Stomach smooth muscle (tissue), 2 donors: ENCODE measurements at regions not wholly inside any gene's neighbourhood (a gene's known extent, or its start where the extent isn't known, plus 50 kb on each side); places are given as distances from the start of the nearest gene placed in this dataset.

Source experiments
- H3K27ac ChIP-seq: one replicate; pipeline ENCODE4 v1.7.0; 2013; ENCODE audit warnings: mild to moderate bottlenecking, low read length, inconsistent platforms
- H3K27me3 ChIP-seq, 2 donors: one replicate each; pipeline ENCODE4 v1.7.0; 2013; ENCODE audit warnings: low read length in 2 of 2; ENCODE audit not compliant: insufficient read depth in 2 of 2, control insufficient read depth in 1 of 2
- H3K36me3 ChIP-seq, 2 donors: one replicate each; pipeline ENCODE4 v1.7.0; 2013; ENCODE audit warnings: low read length in 2 of 2; ENCODE audit not compliant: control insufficient read depth in 2 of 2, insufficient read depth in 2 of 2
- H3K4me1 ChIP-seq: one replicate; pipeline ENCODE4 v1.7.0; 2013; ENCODE audit warnings: low read length; ENCODE audit not compliant: control insufficient read depth, insufficient read depth
- H3K4me3 ChIP-seq, 2 donors: one replicate each; pipeline ENCODE4 v1.7.0; 2013; ENCODE audit warnings: low read length in 2 of 2
- H3K9ac ChIP-seq, 2 donors: one replicate each; pipeline ENCODE4 v1.7.0; 2013; ENCODE audit warnings: low read length in 2 of 2, mild to moderate bottlenecking in 1 of 2
- H3K9me3 ChIP-seq, 2 donors: one replicate each; pipeline ENCODE4 v1.7.0; 2013; ENCODE audit warnings: low read length in 2 of 2; ENCODE audit not compliant: control insufficient read depth in 2 of 2
- donor health status: healthy.
- donor health status: Pancreatic carcinoma.

DNA sequence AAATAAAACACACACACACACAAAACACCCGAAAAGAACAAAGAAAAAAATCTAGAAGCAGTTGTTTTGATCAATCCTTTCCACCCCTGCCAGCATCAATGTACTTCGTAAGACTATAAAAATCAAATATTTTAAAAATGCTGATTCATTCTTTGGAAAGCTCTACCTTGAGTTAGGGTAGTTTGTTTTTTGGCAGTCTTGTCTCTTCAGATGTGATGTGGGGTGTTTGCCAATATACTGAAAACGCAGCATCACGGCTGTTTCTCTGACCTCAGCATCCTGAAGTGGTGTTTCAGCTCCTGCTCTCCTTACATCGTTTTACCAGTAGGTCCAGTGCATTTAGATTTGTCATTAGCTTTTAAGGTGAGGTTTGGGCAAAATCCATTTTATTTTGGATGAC lies 526.0 kb downstream of the UTRN start:
- no peaks in the 10 kb centered on the region for H3K4me1 ChIP-seq
- H3K36me3 ChIP-seq: peaks cover 0 to 3% of the 10 kb centered on the region in 2 donors
- H3K9ac ChIP-seq: no peak overlapping the region
- H3K27ac ChIP-seq: no peak overlapping the region
- no peaks in the 10 kb centered on the region for H3K27me3 ChIP-seq
- no peaks in the 10 kb centered on the region for H3K9me3 ChIP-seq
- H3K4me3 ChIP-seq: no peak overlapping the region

DNA sequence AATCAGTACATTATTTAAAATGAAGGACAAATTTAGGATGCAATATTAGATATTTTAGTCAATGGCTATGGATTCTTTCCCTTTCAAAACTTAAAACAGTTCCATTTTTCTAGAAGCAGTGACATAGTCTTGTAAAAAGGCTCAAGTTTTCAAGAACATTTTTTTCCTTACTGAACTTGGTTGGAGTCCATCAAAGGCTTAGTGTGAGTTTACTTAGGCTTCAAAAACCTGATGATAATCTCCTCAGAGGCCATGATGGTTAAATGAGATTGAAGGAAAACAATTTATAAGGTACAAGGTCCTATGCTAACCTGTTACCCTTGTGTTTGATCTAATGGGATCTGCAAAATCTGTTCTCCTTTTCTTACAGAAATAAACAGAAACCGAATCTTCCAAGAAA lies 531.8 kb downstream of the UTRN start:
- Histone ChIP-seq H3K4me3 (no peak overlapping the region), H3K27me3 (no peaks in the 10 kb centered on the region), H3K9ac (no peak overlapping the region), H3K36me3 (peaks cover 0 to 3% of the 10 kb centered on the region in 2 donors), H3K9me3 (no peaks in the 10 kb centered on the region), H3K4me1 (no peaks in the 10 kb centered on the region), H3K27ac (no peak overlapping the region)

DNA sequence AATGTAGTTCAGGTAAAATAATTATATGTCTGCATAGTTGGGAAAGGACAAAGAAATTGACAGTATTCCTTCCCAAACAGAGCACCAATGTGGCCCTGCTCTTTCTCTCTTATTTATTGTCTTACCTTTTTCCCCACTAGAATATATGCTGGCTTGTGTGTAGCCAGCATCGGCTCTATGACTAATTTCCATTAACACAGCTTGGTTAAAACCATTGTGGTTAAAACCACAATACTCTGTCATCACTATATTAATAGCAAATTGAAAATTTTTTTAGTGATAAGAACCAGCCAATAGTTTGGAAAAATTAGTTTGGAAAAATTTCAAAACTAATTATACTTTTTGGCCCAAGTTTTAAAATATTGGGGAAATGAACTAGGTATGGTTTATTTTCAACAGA lies 535.1 kb downstream of the UTRN start:
- H3K4me1 ChIP-seq: no peaks in the 10 kb centered on the region
- no peak overlapping the region for H3K9ac ChIP-seq
- H3K9me3 ChIP-seq: no peaks in the 10 kb centered on the region
- H3K27ac ChIP-seq: no peak overlapping the region
- no peak overlapping the region for H3K4me3 ChIP-seq
- no peaks in the 10 kb centered on the region for H3K27me3 ChIP-seq
- H3K36me3 ChIP-seq: no peaks in the 10 kb centered on the region

DNA sequence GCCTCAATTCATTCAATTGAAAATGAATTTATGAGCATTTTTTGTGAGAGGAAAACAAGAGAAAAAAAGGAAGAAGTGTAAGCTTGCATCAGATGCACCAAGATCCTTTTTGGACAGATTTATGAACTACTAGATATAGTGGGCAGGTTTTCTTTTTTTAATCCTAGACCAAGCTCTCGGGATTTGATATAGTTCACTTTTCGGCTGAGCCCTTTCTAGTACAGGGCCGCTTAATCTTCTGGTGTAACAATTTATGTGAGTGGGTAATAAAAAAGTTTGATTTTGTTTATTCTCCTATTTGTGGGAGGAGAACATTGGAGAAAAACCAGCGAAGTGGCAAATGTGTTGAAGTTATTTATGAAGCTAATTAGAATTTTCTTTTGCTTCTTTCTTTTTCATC lies 538.0 kb downstream of the UTRN start:
- no peaks in the 10 kb centered on the region for H3K27me3 ChIP-seq
- peaks cover 0 to under 1% of the 10 kb centered on the region in 2 donors for H3K36me3 ChIP-seq
- H3K4me1 ChIP-seq: no peaks in the 10 kb centered on the region
- no peak overlapping the region for H3K27ac ChIP-seq
- no peak overlapping the region for H3K9ac ChIP-seq
- no peak overlapping the region for H3K4me3 ChIP-seq
- H3K9me3 ChIP-seq: no peaks in the 10 kb centered on the region

DNA sequence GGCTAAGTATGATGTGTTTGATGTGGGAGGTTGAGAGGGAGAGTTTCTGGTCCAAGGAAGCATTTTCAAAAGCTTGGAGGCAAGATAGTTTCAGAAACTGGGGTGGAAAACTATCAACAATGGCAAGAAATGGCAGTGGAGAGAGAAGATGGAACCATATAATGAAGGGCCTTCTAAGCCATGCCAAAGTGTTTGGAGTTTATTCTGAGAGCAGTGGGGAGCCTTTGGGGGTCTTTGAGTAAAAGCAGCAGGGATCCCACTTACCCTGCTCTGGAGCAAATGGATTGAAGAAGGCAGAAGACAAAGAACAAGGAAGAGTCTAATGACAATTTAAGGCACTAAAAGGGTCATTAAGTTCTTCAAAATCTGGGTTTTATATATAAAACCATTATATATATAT lies 538.9 kb downstream of the UTRN start:
- no peak overlapping the region for H3K4me3 ChIP-seq
- no peaks in the 10 kb centered on the region for H3K4me1 ChIP-seq
- no peak overlapping the region for H3K9ac ChIP-seq
- H3K9me3 ChIP-seq: no peaks in the 10 kb centered on the region
- H3K27me3 ChIP-seq: no peaks in the 10 kb centered on the region
- H3K36me3 ChIP-seq: peaks cover 0 to 4% of the 10 kb centered on the region in 2 donors
- no peak overlapping the region for H3K27ac ChIP-seq

DNA sequence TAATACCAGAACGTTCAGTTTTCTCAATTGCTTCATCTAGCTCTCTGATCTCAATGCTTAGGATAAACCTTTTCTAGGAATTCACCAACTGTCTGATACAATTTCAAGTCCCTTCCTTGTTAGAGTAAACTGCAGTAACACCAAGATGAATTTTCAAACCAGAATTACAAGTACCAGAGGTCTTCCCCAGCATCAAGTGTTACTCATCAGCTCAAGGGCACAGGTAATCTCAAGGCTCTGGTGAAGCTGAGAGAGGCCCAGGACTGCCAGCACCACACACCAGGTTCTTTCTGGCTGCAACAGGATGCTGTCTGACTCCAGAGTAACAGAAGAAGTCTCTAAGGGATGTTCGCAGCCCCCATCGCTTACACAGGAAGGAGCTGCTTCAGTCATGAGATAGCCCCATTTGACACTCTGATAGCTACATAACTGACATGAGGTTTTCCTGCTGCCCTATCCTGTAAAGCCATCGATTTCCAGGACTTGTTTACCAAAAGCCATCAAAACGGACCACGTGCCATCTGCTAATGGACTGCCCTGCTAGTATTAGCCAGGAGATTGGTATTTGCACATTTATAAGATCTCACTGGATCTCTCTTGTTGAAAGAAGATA lies 549.4 kb downstream of the UTRN start:
- no peaks in the 10 kb centered on the region for H3K4me1 ChIP-seq
- H3K9ac ChIP-seq: no peak overlapping the region
- H3K9me3 ChIP-seq: no peaks in the 10 kb centered on the region
- peaks cover 24 to 25% of the 10 kb centered on the region in 2 donors for H3K36me3 ChIP-seq
- H3K4me3 ChIP-seq: no peak overlapping the region
- no peak overlapping the region for H3K27ac ChIP-seq
- no peaks in the 10 kb centered on the region for H3K27me3 ChIP-seq

DNA sequence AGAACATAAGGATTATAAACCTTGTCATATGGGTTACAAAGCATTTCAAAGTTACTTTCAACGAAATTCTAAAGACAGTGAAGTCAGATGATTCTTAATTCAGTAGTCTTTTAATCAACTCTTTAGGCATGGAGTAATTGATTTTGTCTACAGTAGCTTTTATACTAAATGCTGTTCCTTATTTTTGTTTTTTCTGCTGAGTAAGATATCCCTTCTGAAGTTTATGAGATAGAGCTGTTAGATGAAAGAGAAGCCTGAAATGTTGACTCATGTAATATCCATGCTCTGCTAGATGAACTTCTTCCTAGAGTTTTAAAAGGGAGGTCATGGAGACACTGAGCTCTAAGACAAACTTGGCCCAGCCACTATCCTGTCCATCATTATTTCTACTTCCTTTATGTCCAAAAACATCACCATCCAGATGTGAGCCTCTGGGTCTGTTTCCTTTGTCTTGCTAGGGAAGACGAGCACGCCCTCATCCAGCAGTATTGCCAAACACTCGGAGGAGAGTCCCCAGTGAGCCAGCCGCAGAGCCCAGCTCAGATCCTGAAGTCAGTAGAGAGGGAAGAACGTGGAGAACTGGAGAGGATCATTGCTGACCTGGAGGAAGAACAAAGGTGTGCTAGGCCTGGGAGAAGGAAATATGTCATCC lies 550.3 kb downstream of the UTRN start:
- Histone ChIP-seq H3K27me3 (no peaks in the 10 kb centered on the region), H3K27ac (no peak overlapping the region), H3K36me3 (peaks cover 25 to 27% of the 10 kb centered on the region in 2 donors), H3K9ac (no peak overlapping the region), H3K9me3 (no peaks in the 10 kb centered on the region), H3K4me1 (no peaks in the 10 kb centered on the region), H3K4me3 (no peak overlapping the region)

DNA sequence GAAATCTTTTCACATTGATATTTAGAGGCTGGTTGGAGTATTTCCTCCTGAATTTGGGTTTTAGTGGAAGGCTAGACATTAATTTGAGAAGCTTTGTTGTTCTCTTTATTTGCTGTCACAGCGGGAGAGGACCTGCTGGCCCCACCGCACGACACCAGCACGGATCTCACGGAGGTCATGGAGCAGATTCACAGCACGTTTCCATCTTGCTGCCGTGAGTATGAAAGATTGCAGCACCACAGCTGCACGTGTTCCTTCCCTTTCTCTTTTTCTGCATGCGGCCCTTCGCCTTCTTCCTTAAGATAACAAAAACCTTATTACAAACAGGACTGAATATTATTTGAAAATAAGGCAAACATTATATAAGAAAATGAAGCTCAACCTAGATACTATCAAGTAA lies 555.5 kb downstream of the UTRN start:
- Histone ChIP-seq H3K36me3 (peaks cover 25 to 30% of the 10 kb centered on the region in 2 donors), H3K27ac (no peak overlapping the region), H3K4me3 (no peak overlapping the region), H3K4me1 (no peaks in the 10 kb centered on the region), H3K9ac (no peak overlapping the region), H3K27me3 (no peaks in the 10 kb centered on the region), H3K9me3 (no peaks in the 10 kb centered on the region)

DNA sequence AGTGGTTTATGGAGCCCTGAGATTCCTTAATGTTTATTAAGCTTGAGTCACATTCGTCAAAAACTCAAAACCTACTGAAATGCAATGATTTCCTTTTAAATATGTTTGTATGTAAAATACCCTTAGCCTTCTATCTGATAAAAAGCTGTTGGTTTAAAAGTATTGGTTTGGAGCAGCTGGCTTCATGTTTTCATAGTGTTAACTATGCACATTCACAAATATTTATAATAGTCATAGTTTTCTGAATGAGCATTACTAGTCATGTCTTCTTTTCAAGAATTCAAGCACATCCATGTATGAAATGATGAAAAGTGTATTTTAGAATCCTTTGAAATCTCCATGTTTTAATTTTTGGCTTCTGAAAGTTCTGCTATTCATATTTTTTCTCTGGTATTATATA lies 558.6 kb downstream of the UTRN start:
- no peak overlapping the region for H3K9ac ChIP-seq
- H3K27me3 ChIP-seq: no peaks in the 10 kb centered on the region
- no peak overlapping the region for H3K4me3 ChIP-seq
- H3K27ac ChIP-seq: no peak overlapping the region
- peaks cover 6 to 19% of the 10 kb centered on the region in 2 donors for H3K36me3 ChIP-seq
- no peaks in the 10 kb centered on the region for H3K9me3 ChIP-seq
- H3K4me1 ChIP-seq: no peaks in the 10 kb centered on the region

DNA sequence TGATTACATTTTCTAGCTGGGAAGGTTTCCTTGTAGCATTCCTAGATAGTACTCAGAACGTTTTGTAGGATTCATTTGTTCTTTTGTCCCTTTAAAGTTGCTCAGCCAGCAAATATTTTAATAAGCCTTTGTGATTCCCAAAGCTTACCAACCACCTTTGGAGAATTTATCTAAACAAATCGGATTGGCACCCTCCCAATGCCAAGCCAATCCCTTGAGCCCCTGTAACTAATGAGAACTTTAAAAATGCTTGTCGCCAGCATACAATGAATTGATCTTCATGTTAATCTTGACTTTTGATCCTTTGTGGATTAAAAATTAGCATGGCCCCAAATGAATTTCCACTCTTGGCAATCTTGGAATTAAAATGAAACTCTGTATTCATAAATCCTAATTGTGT lies 559.5 kb downstream of the UTRN start:
- H3K9me3 ChIP-seq: no peaks in the 10 kb centered on the region
- no peak overlapping the region for H3K27ac ChIP-seq
- H3K4me1 ChIP-seq: no peaks in the 10 kb centered on the region
- H3K4me3 ChIP-seq: no peak overlapping the region
- peaks cover 6 to 15% of the 10 kb centered on the region in 2 donors for H3K36me3 ChIP-seq
- no peak overlapping the region for H3K9ac ChIP-seq
- no peaks in the 10 kb centered on the region for H3K27me3 ChIP-seq

DNA sequence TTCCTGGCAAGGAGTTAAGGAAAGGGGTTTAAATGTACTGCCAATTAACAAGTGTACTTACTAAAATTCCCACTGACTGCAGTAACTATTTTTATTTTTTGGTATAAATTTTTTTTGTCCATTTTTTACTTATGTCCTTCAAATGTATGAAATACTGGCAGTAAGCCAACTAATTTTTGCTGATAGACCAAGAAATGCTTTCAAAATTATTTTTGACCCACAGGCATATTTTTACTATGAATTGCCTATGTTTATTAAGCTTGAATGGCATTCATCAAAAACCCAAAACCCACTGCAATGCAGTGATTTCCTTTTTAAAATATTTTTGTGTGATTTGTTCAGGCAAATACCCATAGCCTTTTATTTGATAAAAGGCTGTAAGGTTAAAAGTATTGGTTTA lies 560.1 kb downstream of the UTRN start:
- Histone ChIP-seq H3K36me3 (peaks cover 6 to 15% of the 10 kb centered on the region in 2 donors), H3K4me1 (no peaks in the 10 kb centered on the region), H3K27me3 (no peaks in the 10 kb centered on the region), H3K9me3 (no peaks in the 10 kb centered on the region), H3K27ac (no peak overlapping the region), H3K9ac (no peak overlapping the region), H3K4me3 (no peak overlapping the region)
